Endothelial cell of umbilical vein (primary cell): ENCODE measurements at regions not wholly inside any gene's neighbourhood (a gene's known extent, or its start where the extent isn't known, plus 50 kb on each side); places are given as distances from the start of the nearest gene placed in this dataset.

Source experiments
- BruUV-seq: library from RNA; stranded (reverse); fragments of 400-500 nt; replicated peaks from 2 replicates; lab custom pipeline; 2021; lab: Mats Ljungman, UMichigan
- CTCF ChIA-PET: fragments of 300-600, 350-600 bp; sonication (Branson Sonifier 250); formaldehyde crosslinking; loops from one replicate; lab custom pipeline; 2021; ENCODE audit warnings: antibody characterized with exemption, inconsistent platforms; lab: Charles Lee
- POLR2A ChIA-PET: fragments of 300-600, 350-600 bp; sonication (Branson Sonifier 250); formaldehyde crosslinking; loops from one replicate; lab custom pipeline; 2021; ENCODE audit warnings: antibody characterized with exemption, inconsistent platforms; lab: Charles Lee
- DNase-seq: peaks from one replicate; pipeline ENCODE4 v3.0.0-alpha.2; 2011; ENCODE audit warnings: low read depth, low spot score
- FAIRE-seq: peaks from 2 replicates; lab custom pipeline; 2011; peaks lifted over from hg19 to GRCh38; lab: Jason Lieb, UNC
- H2AFZ ChIP-seq: 2 replicates; pipeline ENCODE4 v1.6.0; 2012; ENCODE audit warnings: low read depth, low read length, control low read depth, inconsistent platforms
- H3K27ac ChIP-seq: 2 replicates; pipeline ENCODE4 v1.5.1; 2011; ENCODE audit warnings: low read depth, mild to moderate bottlenecking, control low read depth, low read length, moderate library complexity; ENCODE audit not compliant: insufficient read depth
- H3K27me3 ChIP-seq, 2 experiments: 2 replicates each; pipeline versions ENCODE4 v1.6.0 to v1.6.1; 2011; ENCODE audit warnings: low read length in 2 of 2, mixed read lengths in 1 of 2; ENCODE audit not compliant: control insufficient read depth in 2 of 2, insufficient read depth in 2 of 2
- H3K36me3 ChIP-seq, 2 experiments: 2 replicates in 1 of 2; 3 replicates in 1 of 2; pipeline ENCODE4 v1.5.1; 2011; ENCODE audit warnings: low read length in 2 of 2, mild to moderate bottlenecking in 1 of 2, moderate library complexity in 1 of 2; ENCODE audit not compliant: control insufficient read depth in 2 of 2, insufficient read depth in 2 of 2; ENCODE audit errors: extremely low read depth in 1 of 2
- H3K4me1 ChIP-seq: 3 replicates; pipeline ENCODE4 v1.5.1; 2011; ENCODE audit warnings: mild to moderate bottlenecking, low read length; ENCODE audit not compliant: control insufficient read depth, insufficient read depth; ENCODE audit errors: extremely low read depth
- H3K4me2 ChIP-seq: 2 replicates; pipeline ENCODE4 v1.6.1; 2011; ENCODE audit warnings: low read length, control low read depth, mixed read lengths; ENCODE audit not compliant: insufficient read depth
- H3K4me3 ChIP-seq, 3 experiments: fragments of 200-600 bp in 1 of 3; sonication (generic), shearing (Covaris generic) in 1 of 3; replicated peaks in 1 of 3; 2 replicates each; pipeline ENCODE4 v1.5.1; 2011 to 2016; ENCODE audit warnings: control low read depth in 3 of 3, low read length in 3 of 3, mild to moderate bottlenecking in 2 of 3, inconsistent platforms in 1 of 3, low read depth in 1 of 3, moderate library complexity in 1 of 3; ENCODE audit not compliant: insufficient read depth in 1 of 3
- H3K79me2 ChIP-seq: 2 replicates; pipeline ENCODE4 v1.6.0; 2012; ENCODE audit warnings: low read length, inconsistent platforms; ENCODE audit not compliant: control insufficient read depth, insufficient read depth
- H3K9ac ChIP-seq: replicated peaks from 2 replicates; pipeline ENCODE3; 2011; ENCODE audit warnings: low read length, control low read depth; ENCODE audit not compliant: insufficient read depth; ENCODE audit errors: extremely low read depth
- H3K9me1 ChIP-seq: replicated peaks from 3 replicates; pipeline ENCODE4 v1.6.0; 2011; ENCODE audit warnings: mild to moderate bottlenecking, low read length; ENCODE audit not compliant: control insufficient read depth, insufficient read depth; ENCODE audit errors: extremely low read depth
- H3K9me3 ChIP-seq: replicated peaks from 2 replicates; pipeline ENCODE4 v1.5.1; 2012; ENCODE audit warnings: low read length, inconsistent platforms; ENCODE audit not compliant: control insufficient read depth, insufficient read depth
- H4K20me1 ChIP-seq: replicated peaks from 2 replicates; pipeline ENCODE3; 2011; ENCODE audit warnings: mild to moderate bottlenecking, low read length; ENCODE audit not compliant: control insufficient read depth, insufficient read depth; ENCODE audit errors: extremely low read depth
- EZH2 ChIP-seq: IDR thresholded peaks from 2 replicates; pipeline ENCODE4 v1.6.1; 2012; ENCODE audit warnings: borderline replicate concordance, low read depth, mild to moderate bottlenecking, moderate library complexity, low read length, inconsistent platforms; ENCODE audit not compliant: severe bottlenecking
- FOS ChIP-seq: IDR thresholded peaks from 2 replicates; pipeline ENCODE4 v1.6.1; 2011; ENCODE audit warnings: mild to moderate bottlenecking, low read length, moderate library complexity, borderline replicate concordance; ENCODE audit not compliant: insufficient read depth
- GATA2 ChIP-seq: IDR thresholded peaks from 2 replicates; pipeline ENCODE4 v1.7.0; 2011; ENCODE audit warnings: low read depth, mild to moderate bottlenecking, moderate library complexity, mixed read lengths, low read length; ENCODE audit not compliant: insufficient read length, insufficient read depth
- JUN ChIP-seq: IDR thresholded peaks from 2 replicates; pipeline ENCODE4 v1.6.1; 2011; ENCODE audit warnings: borderline replicate concordance, low read depth; ENCODE audit not compliant: insufficient read length, insufficient read depth
- MYC ChIP-seq: IDR thresholded peaks from one replicate; pipeline ENCODE4 v1.6.1; 2011; ENCODE audit warnings: mild to moderate bottlenecking, low read depth, low read length
- POLR2A ChIP-seq: IDR thresholded peaks from 2 replicates; pipeline ENCODE4 v1.6.1; 2012; ENCODE audit warnings: low read depth, mild to moderate bottlenecking, control low read depth, low read length
- POLR2AphosphoS5 ChIP-seq: IDR thresholded peaks from 2 replicates; pipeline ENCODE4 v1.6.1; 2012; ENCODE audit warnings: low read depth, mild to moderate bottlenecking, control low read depth, low read length, moderate library complexity; ENCODE audit not compliant: insufficient read depth
- dilution Hi-C: fragments of 300-500 bp; cut with MboI; formaldehyde crosslinking; loops from one replicate; pipeline ENCODE4 v1.15.0; 2019; ENCODE audit warnings: low sequenced_read_pairs; ENCODE audit not compliant: extremely low pct_ligation_motif_present
- intact Hi-C: fragments of 100-400 bp; cut with micrococcal nuclease; formaldehyde crosslinking; loops from one replicate; pipeline ENCODE4 v1.10.0; 2022
- TF ChIP-seq, protein P1 (sequence below), 2 donors: IDR thresholded peaks; 1 replicate in 1 of 2; 2 replicates in 1 of 2; pipeline ENCODE4 v1.5.1; 2011; ENCODE audit warnings: low read length in 2 of 2, mild to moderate bottlenecking in 2 of 2, moderate library complexity in 2 of 2, control low read depth in 1 of 2, inconsistent platforms in 1 of 2, low read depth in 1 of 2; ENCODE audit not compliant: insufficient read depth in 1 of 2; ENCODE audit errors: extremely low read depth in 1 of 2
- TF ChIP-seq, protein P2 (sequence below): IDR thresholded peaks from 2 replicates; pipeline ENCODE4 v1.6.1; 2011; ENCODE audit not compliant: insufficient read depth, insufficient read length

GRCh38 chr10:21183025-21183424, 285.9 kb upstream of the NEBL start:
- no peak overlapping the region for H3K4me2 ChIP-seq
- H3K27ac ChIP-seq: no peak overlapping the region
- H3K27me3 ChIP-seq: no peaks in the 10 kb centered on the region

More at GRCh38 chr10:21183025-21183424, 285.9 kb upstream of the NEBL start:
- Histone ChIP-seq H3K9ac (no peak overlapping the region), H3K36me3 (no peaks in the 10 kb centered on the region), H2AFZ (no peak overlapping the region), H3K9me3 (no peaks in the 10 kb centered on the region), H3K4me1 (peaks cover 8% of the 10 kb centered on the region), H3K4me3 (no peak overlapping the region), H4K20me1 (no peaks in the 10 kb centered on the region), H3K79me2 (no peaks in the 10 kb centered on the region), H3K9me1 (no peaks in the 10 kb centered on the region)
- CTCF ChIA-PET: interaction anchor here (1.2 kb wide), 1 partner anchor 10 kb away, joined by 3 read pairs; no protein-coding TSS in a partner anchor
- FAIRE-seq (no peak), DNase-seq (no peak)
- BruUV-seq: no TSS peak
- intact Hi-C loops (no loop called here), dilution Hi-C loops (no loop called here)
- TF ChIP-seq, protein P1, sequence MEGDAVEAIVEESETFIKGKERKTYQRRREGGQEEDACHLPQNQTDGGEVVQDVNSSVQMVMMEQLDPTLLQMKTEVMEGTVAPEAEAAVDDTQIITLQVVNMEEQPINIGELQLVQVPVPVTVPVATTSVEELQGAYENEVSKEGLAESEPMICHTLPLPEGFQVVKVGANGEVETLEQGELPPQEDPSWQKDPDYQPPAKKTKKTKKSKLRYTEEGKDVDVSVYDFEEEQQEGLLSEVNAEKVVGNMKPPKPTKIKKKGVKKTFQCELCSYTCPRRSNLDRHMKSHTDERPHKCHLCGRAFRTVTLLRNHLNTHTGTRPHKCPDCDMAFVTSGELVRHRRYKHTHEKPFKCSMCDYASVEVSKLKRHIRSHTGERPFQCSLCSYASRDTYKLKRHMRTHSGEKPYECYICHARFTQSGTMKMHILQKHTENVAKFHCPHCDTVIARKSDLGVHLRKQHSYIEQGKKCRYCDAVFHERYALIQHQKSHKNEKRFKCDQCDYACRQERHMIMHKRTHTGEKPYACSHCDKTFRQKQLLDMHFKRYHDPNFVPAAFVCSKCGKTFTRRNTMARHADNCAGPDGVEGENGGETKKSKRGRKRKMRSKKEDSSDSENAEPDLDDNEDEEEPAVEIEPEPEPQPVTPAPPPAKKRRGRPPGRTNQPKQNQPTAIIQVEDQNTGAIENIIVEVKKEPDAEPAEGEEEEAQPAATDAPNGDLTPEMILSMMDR (IDR thresholded peaks at IDR 0.05; ENCODE audit: extremely low read depth in 1 of 2, insufficient read depth in 1 of 2, low read depth in 1 of 2, low read length in 2 of 2): no peak
- TF ChIP-seq MYC: no peak
- TF ChIP-seq POLR2A: no peak
- no peak for TF ChIP-seq JUN
- TF ChIP-seq, protein P2, sequence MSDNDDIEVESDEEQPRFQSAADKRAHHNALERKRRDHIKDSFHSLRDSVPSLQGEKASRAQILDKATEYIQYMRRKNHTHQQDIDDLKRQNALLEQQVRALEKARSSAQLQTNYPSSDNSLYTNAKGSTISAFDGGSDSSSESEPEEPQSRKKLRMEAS: no peak
- no peak for TF ChIP-seq EZH2
- TF ChIP-seq GATA2: no peak
- no peak for TF ChIP-seq FOS
- TF ChIP-seq POLR2AphosphoS5: no peak
- POLR2A ChIA-PET: no interaction called here
